ENCODE measurements at regions not wholly inside any gene's neighbourhood (a gene's known extent, or its start where the extent isn't known, plus 50 kb on each side); places are given as distances from the start of the nearest gene placed in this dataset.
A peak's percentile ranks its signal among the peaks of the same experiment; 100 is the strongest.

DNA sequence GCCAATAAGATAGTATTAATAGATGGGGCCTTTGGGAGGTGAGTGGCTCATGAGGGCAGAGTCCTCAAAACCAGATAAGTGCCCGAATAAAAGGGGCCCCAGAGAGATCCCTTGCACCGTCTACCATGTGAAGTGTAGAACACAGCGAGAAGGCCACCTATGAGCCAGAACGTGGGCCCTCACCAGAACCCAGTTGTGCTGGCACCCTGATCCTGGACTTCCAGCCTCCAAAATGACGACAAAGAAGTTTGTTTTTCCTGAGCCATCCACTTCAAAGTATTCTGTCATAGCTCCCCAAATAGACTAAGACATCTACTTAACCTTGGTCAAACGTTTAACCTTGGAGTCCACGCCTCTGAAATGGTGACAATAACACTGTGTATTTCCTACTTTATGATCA lies 158.1 kb downstream of the EFNB2 start:
- Histone ChIP-seq H4K20me1 (ENCODE audit: insufficient read depth) (no peaks in the 10 kb centered on the region), H3K9me2 (ENCODE audit: insufficient read depth) (no peaks in the 10 kb centered on the region), H2AFZ (no peak overlapping the region), H3K9ac (no peak overlapping the region), H3K27me3 (replicated peaks; ENCODE audit: insufficient read depth) (no peaks in the 10 kb centered on the region), H3K27ac (no peak overlapping the region), H3K4me2 (ENCODE audit: unreplicated experiment) (no peak overlapping the region), H3K9me3 (ENCODE audit: low read depth) (no peaks in the 10 kb centered on the region), H3K79me2 (ENCODE audit: insufficient read depth) (no peaks in the 10 kb centered on the region), H3K4me1 (ENCODE audit: insufficient read depth) (peaks cover 37% of the 10 kb centered on the region), H3F3A (ENCODE audit: insufficient read depth) (peaks cover 9% of the 10 kb centered on the region; the same call in 1 of the 2 replicates), H3K36me3 (ENCODE audit: low read depth) (no peaks in the 10 kb centered on the region), H3K4me3 (no peak overlapping the region)
- in situ Hi-C loops (cut with MboI), result no loop called here
- no peak for TF ChIP-seq EZH2phosphoT487 (IDR thresholded peaks at IDR 0.05; ENCODE audit: insufficient read depth, low read depth)
- no peak for TF ChIP-seq EZH2 (IDR thresholded peaks at IDR 0.05; ENCODE audit: insufficient read depth, poor library complexity, severe bottlenecking)
- WGBS, 2 experiments (ENCODE audit: low coverage in 1 of 2, low lambda C conversion rate in 2 of 2, missing lambda C conversion rate in 2 of 2), result 86 to 87% methylated on average over 7 of the region's 7 CpGs
- no peak for DNase-seq

DNA sequence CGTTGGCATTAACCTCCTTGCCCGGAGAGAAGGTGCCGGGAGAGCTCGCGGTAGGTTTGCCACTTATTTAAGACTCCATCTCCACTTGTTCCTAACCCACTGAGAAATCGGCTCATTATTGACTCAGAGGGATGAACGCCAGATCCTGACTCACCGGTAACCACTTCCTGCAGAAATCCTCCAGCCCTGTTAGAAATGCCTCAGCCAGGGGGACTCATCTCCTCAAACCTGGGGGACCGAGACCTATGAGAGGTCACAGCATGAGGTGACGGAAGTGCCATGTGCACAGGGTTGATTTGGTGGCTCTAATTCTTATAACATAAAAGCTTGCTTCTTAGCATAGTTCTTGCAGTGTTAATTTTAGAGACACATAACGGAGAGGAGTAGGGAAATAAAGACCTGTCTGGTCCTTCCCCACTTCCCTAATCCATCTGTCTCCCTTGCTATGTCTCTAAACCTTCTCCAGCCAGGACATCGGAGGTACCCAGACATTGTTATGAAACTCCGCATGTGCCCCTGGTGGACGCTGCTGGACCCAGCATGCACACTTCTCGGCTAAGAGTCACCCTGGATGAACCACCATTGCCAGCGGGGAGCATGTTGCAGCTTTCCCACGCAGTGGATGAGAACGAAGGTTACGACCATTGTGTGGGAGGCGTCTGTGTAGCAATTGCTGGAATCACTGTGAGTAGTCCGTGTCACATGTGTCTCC lies 158.9 kb downstream of the EFNB2 start:
- no peaks in the 10 kb centered on the region for H3K79me2 ChIP-seq (ENCODE audit: insufficient read depth)
- H3K4me1 ChIP-seq (ENCODE audit: insufficient read depth), result peaks cover 42% of the 10 kb centered on the region
- H3K27ac ChIP-seq, result no peak overlapping the region
- H3K27me3 ChIP-seq (replicated peaks; ENCODE audit: insufficient read depth), result no peaks in the 10 kb centered on the region
- no peak overlapping the region for H3K4me3 ChIP-seq
- no peaks in the 10 kb centered on the region for H3K9me2 ChIP-seq (ENCODE audit: insufficient read depth)
- H3K9ac ChIP-seq, result no peak overlapping the region
- H3K4me2 ChIP-seq (ENCODE audit: unreplicated experiment), result peak overlapping the region; percentile 19
- TF ChIP-seq EZH2phosphoT487 (IDR thresholded peaks at IDR 0.05; ENCODE audit: insufficient read depth, low read depth), result no peak
- no peak for TF ChIP-seq EZH2 (IDR thresholded peaks at IDR 0.05; ENCODE audit: insufficient read depth, poor library complexity, severe bottlenecking)
- no peaks in the 10 kb centered on the region for H4K20me1 ChIP-seq (ENCODE audit: insufficient read depth)
- H3K9me3 ChIP-seq (ENCODE audit: low read depth), result no peaks in the 10 kb centered on the region
- H2AFZ ChIP-seq, result no peak overlapping the region
- WGBS, 2 experiments (ENCODE audit: low coverage in 1 of 2, low lambda C conversion rate in 2 of 2, missing lambda C conversion rate in 2 of 2), result 70 to 74% methylated on average over 21 of the region's 21 CpGs
- peaks cover 11% of the 10 kb centered on the region; the same call in 1 of the 2 replicates for H3F3A ChIP-seq (ENCODE audit: insufficient read depth)
- peak; percentile 85 for DNase-seq
- no peaks in the 10 kb centered on the region for H3K36me3 ChIP-seq (ENCODE audit: low read depth)
- in situ Hi-C loops (cut with MboI), result no loop called here

DNA sequence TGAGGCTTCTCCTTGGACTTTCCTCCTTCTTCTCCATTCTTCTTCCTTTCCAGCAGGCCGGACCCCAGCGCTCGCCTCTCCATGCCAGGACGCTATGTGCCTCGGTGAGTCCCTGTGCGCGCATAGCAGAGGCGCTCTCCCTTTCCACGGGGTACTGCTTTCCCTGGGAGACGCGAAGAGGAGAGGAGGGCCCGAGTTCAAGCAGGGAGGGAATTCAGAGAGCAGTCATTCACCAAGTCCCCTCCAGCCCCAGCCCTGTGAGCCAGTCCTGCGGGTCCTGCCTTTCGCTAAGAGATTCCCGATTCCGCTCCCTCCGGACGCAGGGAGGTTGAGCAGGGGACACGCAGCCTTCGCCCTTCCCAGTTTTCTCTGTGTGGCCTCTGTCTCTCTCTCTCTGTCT lies 160.4 kb downstream of the EFNB2 start:
- no peaks in the 10 kb centered on the region for H3K79me2 ChIP-seq (ENCODE audit: insufficient read depth)
- no peaks in the 10 kb centered on the region for H3K9me3 ChIP-seq (ENCODE audit: low read depth)
- H3F3A ChIP-seq (ENCODE audit: insufficient read depth), result peaks cover 11% of the 10 kb centered on the region; the same call in 1 of the 2 replicates
- no peak for DNase-seq
- H3K27me3 ChIP-seq (replicated peaks; ENCODE audit: insufficient read depth), result no peaks in the 10 kb centered on the region
- TF ChIP-seq EZH2 (IDR thresholded peaks at IDR 0.05; ENCODE audit: insufficient read depth, poor library complexity, severe bottlenecking) (no peak), EZH2phosphoT487 (IDR thresholded peaks at IDR 0.05; ENCODE audit: insufficient read depth, low read depth) (no peak)
- no peaks in the 10 kb centered on the region for H3K36me3 ChIP-seq (ENCODE audit: low read depth)
- H3K9me2 ChIP-seq (ENCODE audit: insufficient read depth), result no peaks in the 10 kb centered on the region
- no peak overlapping the region for H3K4me3 ChIP-seq
- in situ Hi-C loops (cut with MboI), result no loop called here
- H4K20me1 ChIP-seq (ENCODE audit: insufficient read depth), result no peaks in the 10 kb centered on the region
- no peak overlapping the region for H3K9ac ChIP-seq
- 97 to 98% methylated on average over 20 of the region's 20 CpGs for WGBS, 2 experiments (ENCODE audit: low coverage in 1 of 2, low lambda C conversion rate in 2 of 2, missing lambda C conversion rate in 2 of 2)
- H2AFZ ChIP-seq, result no peak overlapping the region
- peaks cover 42% of the 10 kb centered on the region for H3K4me1 ChIP-seq (ENCODE audit: insufficient read depth)
- H3K27ac ChIP-seq, result no peak overlapping the region
- no peak overlapping the region for H3K4me2 ChIP-seq (ENCODE audit: unreplicated experiment)

GRCh38 chr13:106374631-106375030 lies 160.8 kb downstream of the EFNB2 start:
- Histone ChIP-seq H3K79me2 (ENCODE audit: insufficient read depth) (no peaks in the 10 kb centered on the region), H3K9ac (no peak overlapping the region), H3K4me3 (no peak overlapping the region), H3K9me2 (ENCODE audit: insufficient read depth) (no peaks in the 10 kb centered on the region), H3F3A (ENCODE audit: insufficient read depth) (peaks cover 11% of the 10 kb centered on the region; the same call in 1 of the 2 replicates), H4K20me1 (ENCODE audit: insufficient read depth) (no peaks in the 10 kb centered on the region), H3K4me2 (ENCODE audit: unreplicated experiment) (no peak overlapping the region), H3K27me3 (replicated peaks; ENCODE audit: insufficient read depth) (no peaks in the 10 kb centered on the region), H3K4me1 (ENCODE audit: insufficient read depth) (peaks cover 42% of the 10 kb centered on the region), H2AFZ (peak overlapping the region; percentile 15; the same call in 1 of the 2 replicates), H3K9me3 (ENCODE audit: low read depth) (no peaks in the 10 kb centered on the region), H3K36me3 (ENCODE audit: low read depth) (no peaks in the 10 kb centered on the region), H3K27ac (no peak overlapping the region)
- TF ChIP-seq EZH2 (IDR thresholded peaks at IDR 0.05; ENCODE audit: insufficient read depth, poor library complexity, severe bottlenecking), result no peak
- no peak for TF ChIP-seq EZH2phosphoT487 (IDR thresholded peaks at IDR 0.05; ENCODE audit: insufficient read depth, low read depth)
- WGBS, 2 experiments (ENCODE audit: low coverage in 1 of 2, low lambda C conversion rate in 2 of 2, missing lambda C conversion rate in 2 of 2), result 89 to 90% methylated on average over 10 of the region's 10 CpGs
- in situ Hi-C loops (cut with MboI), result no loop called here
- DNase-seq, result no peak
